ENCODE measurements at regions not wholly inside any gene's neighbourhood (a gene's known extent, or its start where the extent isn't known, plus 50 kb on each side); places are given as distances from the start of the nearest gene placed in this dataset.
A peak's percentile ranks its signal among the peaks of the same experiment; 100 is the strongest.

DNA sequence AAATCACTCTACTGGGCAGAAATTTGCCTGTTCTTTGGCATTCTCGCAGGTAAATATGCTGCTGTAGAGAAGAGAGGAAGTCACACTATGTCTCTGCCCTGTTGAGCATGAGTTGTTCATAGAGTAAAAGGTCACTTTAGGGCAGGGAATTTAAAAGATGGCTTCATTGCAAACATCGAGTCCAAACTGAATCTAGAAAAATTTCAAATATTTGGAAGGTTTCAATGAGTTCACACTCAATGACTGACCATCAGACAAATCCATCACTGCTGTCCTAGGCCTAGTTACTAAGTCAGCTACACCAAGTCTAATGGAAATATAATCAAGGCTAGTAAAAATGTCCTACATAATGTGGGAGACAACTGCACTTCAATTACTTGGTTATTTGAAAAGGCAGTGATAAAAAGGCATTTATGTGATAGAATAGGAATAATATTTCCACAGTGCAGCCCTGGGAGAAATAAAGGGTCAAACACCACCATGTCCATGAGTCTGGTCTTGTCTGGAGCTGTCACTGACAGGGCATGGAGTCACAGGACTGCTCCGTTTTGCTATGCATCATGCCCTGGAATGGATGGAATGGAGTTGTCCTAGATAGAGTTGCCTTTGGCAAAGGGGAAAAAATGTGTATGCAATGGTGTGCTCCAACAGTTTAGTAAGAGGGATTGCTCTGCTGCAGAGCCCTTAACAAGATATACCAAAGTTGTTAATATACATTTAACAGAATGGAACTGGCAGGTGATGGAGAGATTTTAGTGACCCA is 218.5 kb upstream of the DAPK1 start:
- Histone ChIP-seq H3K4me1 (no peaks in the 10 kb centered on the region), H3K27me3 (no peaks in the 10 kb centered on the region), H3K9me3 (no peaks in the 10 kb centered on the region), H3K27ac (no peak overlapping the region), H3K36me3 (replicated peaks in 1 of 2; ENCODE audit: insufficient read depth in 1 of 2, low read depth in 2 of 2) (no peaks in the 10 kb centered on the region), H3K4me3 (no peak overlapping the region)
- TF ChIP-seq POLR2A (IDR thresholded peaks at IDR 0.05) = no peak
- TF ChIP-seq, protein P1, sequence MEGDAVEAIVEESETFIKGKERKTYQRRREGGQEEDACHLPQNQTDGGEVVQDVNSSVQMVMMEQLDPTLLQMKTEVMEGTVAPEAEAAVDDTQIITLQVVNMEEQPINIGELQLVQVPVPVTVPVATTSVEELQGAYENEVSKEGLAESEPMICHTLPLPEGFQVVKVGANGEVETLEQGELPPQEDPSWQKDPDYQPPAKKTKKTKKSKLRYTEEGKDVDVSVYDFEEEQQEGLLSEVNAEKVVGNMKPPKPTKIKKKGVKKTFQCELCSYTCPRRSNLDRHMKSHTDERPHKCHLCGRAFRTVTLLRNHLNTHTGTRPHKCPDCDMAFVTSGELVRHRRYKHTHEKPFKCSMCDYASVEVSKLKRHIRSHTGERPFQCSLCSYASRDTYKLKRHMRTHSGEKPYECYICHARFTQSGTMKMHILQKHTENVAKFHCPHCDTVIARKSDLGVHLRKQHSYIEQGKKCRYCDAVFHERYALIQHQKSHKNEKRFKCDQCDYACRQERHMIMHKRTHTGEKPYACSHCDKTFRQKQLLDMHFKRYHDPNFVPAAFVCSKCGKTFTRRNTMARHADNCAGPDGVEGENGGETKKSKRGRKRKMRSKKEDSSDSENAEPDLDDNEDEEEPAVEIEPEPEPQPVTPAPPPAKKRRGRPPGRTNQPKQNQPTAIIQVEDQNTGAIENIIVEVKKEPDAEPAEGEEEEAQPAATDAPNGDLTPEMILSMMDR (IDR thresholded peaks at IDR 0.05) = no peak
- intact Hi-C loops (cut with DNase I) = no loop called here
- ATAC-seq (no peak), DNase-seq (no peak)
- whole genome bisulfite sequencing, 2 donors = 66 to 76% methylated on average over 3 of the region's 3 CpGs

DNA sequence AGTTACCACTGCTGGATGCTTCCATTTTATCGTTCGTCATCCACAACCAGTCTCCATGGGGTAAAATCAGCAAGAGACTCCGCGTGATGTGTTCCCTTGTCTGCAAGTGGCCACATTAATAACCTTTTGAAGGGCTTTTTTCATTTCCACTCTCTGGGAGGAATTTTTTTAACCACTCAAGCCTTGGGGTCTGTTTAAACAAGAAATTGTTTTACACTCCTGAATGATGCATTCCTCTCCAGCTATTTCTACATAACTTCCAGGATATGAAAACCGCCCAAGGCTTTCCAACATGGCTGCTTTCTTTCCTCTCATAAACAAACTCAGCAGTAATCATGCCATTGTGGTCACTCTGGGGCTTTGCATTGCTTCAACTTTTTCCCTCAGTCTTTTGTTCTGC is 217.2 kb upstream of the DAPK1 start:
- WGBS, 2 donors = 91 to 96% methylated on average over 5 of the region's 5 CpGs
- Histone ChIP-seq H3K36me3 (replicated peaks in 1 of 2; ENCODE audit: insufficient read depth in 1 of 2, low read depth in 2 of 2) (no peaks in the 10 kb centered on the region), H3K27ac (no peak overlapping the region), H3K27me3 (no peaks in the 10 kb centered on the region), H3K4me1 (peaks cover 7% of the 10 kb centered on the region), H3K4me3 (no peak overlapping the region), H3K9me3 (no peaks in the 10 kb centered on the region)
- no peak for ATAC-seq
- TF ChIP-seq, protein P1 (IDR thresholded peaks at IDR 0.05) = no peak
- TF ChIP-seq POLR2A (IDR thresholded peaks at IDR 0.05) = no peak
- no peak for DNase-seq
- intact Hi-C loops (cut with DNase I) = no loop called here

DNA sequence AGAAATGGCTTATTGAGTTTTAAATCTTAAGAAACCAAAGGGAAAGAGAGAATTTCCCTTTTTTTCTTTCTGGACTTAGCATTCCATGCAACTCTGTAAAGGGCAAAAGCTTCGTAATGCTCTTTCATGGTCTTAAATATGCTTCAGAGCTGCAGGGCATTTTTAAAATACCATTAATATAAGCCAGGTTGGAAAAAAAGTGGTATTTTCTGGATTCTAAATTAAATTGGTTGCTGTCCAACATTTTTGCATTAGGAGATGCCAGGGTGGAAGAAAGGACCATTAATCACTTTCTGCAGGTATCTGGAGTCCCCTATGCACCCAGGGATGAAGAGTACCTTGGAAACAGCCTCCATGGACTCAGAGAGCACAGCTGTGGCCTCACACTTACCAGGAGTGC is 215.1 kb upstream of the DAPK1 start:
- no peak for ATAC-seq
- intact Hi-C loops (cut with DNase I) = no loop called here

DNA sequence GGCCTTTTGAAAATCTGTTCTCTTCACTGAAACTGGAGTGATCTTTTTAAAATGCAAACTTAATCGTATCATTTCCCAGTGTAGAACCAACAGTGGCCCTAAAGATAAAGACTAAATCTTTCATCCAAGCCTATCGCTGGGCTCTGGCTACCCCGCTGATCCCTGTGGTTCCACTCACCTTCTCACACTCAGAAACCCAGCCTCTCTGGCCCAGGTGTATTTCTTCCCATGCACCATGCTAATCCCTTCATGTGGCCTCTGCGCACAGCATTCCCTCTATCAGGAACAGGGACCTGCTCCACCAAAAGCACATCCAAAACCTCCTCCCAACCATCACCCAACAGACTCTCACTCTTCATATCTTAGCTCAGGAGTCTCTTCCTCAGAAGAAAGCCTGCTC is 214.1 kb upstream of the DAPK1 start:
- TF ChIP-seq POLR2A (IDR thresholded peaks at IDR 0.05) = no peak
- TF ChIP-seq, protein P1 (IDR thresholded peaks at IDR 0.05) = no peak
- Histone ChIP-seq H3K27me3 (no peaks in the 10 kb centered on the region), H3K4me1 (peaks cover 10% of the 10 kb centered on the region), H3K9me3 (no peaks in the 10 kb centered on the region), H3K36me3 (replicated peaks in 1 of 2; ENCODE audit: insufficient read depth in 1 of 2, low read depth in 2 of 2) (no peaks in the 10 kb centered on the region), H3K27ac (no peak overlapping the region), H3K4me3 (no peak overlapping the region)
- ATAC-seq (no peak), DNase-seq (peak in 2 of 4 donors; percentile 16 to 59)
- 43 to 44% methylated on average over 4 of the region's 4 CpGs for WGBS, 2 donors
- intact Hi-C loops (cut with DNase I) = no loop called here

More for the DNA sequence above, 215.1 kb upstream of the DAPK1 start:
- H3K9me3 ChIP-seq = no peaks in the 10 kb centered on the region
- DNase-seq = no peak
- peaks cover 10% of the 10 kb centered on the region for H3K4me1 ChIP-seq
- no peaks in the 10 kb centered on the region for H3K36me3 ChIP-seq (replicated peaks in 1 of 2; ENCODE audit: insufficient read depth in 1 of 2, low read depth in 2 of 2)
- no peak overlapping the region for H3K27ac ChIP-seq
- no peak overlapping the region for H3K4me3 ChIP-seq
- H3K27me3 ChIP-seq = no peaks in the 10 kb centered on the region
- TF ChIP-seq POLR2A (IDR thresholded peaks at IDR 0.05) = no peak
- TF ChIP-seq, protein P1 (IDR thresholded peaks at IDR 0.05) = no peak
- 91 to 94% methylated on average over 1 of the region's 1 CpG for WGBS, 2 donors
